SKM-1 (cell line): ENCODE measurements at regions not wholly inside any gene's neighbourhood (a gene's known extent, or its start where the extent isn't known, plus 50 kb on each side); places are given as distances from the start of the nearest gene placed in this dataset.

ENCODE experiments used
- DNase-seq: peaks from one replicate; lab custom pipeline; 2025; ENCODE audit not compliant: unreplicated experiment; lab: John Stamatoyannopoulos, UW

DNA sequence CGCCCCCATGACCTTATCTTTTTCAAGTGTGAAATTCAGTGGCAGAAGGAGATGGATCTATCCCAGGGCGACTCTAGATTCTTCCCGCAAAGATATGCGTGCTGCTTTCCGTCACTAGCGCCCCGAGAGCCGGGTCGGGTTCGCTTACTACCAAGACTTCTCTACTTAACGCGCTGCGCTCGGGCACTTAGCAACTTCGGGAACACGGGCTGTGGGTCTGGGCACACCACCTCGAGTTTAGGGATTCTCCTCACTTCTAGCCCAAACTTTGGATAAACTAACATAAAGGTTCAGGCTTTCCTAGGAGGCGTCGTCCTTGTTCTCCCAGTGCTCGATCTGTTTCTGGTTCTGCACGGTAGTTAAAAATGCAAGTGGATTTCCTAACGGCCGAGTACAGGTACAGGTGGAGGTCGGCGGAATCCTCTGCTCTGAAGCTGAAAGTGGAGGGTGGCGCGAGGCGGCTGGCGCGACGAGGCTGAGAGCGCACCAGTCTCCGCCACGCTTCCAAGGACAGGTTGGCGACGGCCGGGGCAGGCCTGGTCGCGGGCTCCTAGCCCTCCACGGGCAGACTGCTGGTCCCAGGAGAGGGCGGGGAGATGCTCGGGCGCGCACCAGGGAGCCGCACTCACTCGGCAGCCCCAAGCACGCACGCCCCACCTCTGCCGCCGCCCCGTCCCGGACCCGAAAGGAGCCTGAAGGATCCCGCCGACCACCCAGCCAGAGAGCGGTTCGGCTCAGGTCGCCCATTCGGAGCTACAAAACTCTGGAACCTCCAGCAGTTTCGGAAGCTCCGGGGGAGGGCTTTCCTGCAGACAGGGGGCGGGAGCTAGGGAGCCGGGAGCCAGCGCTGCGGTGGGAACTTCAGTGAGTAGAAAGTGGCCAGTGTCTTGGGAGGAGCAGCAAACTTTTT, 100.8 kb upstream of the TENM3 start:
- no peak for DNase-seq

DNA sequence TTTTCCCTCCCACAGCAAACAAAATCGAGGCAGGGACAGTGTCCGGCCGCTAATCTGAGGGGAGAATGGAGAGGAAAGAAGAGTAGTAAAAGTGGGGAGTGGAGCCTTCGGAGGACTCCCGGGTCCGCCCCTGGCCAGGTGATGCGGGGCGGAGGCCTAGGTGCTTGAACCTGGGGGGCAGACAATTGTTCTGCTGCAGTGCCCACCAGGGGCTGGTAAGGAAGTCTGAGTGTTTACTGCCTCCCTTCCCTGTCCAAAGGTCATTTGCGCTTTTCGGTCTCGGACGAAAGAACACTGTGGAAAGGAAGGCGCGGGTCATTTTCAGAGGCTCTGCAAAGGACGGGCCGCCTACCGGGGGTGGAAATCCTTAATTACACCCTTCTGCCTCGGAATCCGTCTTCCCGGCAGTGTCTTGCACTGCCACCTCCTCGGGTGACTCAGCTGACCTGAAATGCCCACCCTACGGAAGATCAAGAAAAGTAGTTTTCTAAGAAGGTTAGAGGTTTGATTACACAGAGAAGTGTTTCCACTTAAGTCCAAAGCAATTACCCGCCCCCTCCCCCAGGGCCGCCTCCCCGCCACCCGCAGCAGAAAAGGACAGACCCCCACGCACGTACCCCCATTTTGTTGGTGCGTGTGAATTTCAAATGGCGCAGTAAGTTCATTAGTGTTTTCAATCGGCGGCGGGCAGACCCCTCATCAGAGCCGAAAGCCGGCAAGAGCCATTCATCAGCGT, 99.9 kb upstream of the TENM3 start:
- no peak for DNase-seq

DNA sequence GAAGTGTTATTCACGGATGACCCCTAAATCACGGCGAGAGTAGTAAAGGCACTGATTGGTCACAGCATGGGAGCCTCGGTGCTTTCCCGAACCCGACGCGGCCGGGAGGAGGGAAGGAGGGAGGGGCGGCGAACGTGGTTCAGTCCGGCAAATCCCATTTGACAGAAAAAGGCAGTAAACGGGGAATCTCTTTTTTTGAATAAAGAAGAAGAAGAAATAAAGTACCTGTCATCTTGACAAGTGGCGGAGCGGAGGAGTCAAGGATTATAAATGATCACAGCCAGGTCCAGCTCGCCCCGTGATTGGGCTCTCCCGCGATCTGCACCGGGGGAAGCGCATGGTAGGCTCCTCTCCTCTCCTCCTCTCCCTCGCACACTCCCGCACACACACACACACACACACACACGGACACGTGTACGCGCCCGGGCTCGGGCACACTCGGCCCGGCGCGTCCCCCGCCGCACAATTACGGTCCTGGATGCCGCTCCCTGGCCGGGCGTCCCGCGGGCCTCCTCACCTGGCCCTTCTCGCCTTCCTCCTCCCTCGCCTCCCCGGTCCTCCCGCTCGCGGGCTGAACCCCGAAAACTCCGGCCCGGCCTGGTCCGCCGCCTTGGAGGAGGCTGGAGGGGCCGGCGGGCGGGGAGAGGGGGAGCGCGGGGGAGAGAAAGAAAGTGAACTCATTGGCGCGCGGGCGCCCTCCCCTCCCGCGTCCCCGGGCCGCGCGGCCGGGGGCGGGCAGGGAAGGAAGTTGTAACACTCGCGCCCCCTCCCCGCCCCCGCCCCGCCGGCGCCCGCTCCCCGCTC, 99.2 kb upstream of the TENM3 start:
- peak; percentile 8 for DNase-seq

DNA sequence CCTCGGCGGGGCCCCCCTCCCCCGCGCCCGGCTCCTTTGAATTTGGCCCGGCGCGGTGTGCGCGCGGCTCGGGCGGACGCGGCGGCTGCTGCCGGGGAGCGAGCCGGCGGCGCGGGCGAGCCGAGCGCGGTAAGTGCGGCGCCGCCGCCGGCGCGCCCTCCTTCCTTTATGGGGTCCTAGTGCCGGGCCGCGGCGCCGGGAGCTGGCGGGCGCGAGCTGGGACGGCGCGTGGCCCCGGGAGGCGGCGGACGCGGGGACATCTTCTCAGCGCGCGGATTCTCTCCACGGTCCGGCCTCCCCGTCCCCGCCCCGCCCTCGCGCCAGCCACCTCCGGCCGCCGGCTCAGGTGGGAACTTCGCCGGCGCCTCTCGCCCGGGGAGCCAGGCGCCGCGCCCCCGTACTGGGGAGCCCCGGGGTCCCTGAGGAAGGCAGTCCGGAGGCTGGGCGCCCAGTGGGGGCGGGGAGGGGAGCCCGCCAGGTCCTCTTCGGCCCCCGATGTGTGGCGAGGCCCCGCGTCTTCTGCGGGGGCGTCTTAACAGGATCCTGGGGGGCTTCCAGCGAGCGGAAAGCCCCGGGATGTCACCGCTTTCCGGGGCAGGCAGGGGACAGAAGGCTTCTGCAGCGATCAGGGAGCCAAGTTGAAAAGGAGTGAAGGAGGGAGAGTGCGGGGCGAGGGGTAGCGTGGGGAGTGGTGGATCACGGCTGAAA, 98.4 kb upstream of the TENM3 start:
- DNase-seq: no peak

DNA sequence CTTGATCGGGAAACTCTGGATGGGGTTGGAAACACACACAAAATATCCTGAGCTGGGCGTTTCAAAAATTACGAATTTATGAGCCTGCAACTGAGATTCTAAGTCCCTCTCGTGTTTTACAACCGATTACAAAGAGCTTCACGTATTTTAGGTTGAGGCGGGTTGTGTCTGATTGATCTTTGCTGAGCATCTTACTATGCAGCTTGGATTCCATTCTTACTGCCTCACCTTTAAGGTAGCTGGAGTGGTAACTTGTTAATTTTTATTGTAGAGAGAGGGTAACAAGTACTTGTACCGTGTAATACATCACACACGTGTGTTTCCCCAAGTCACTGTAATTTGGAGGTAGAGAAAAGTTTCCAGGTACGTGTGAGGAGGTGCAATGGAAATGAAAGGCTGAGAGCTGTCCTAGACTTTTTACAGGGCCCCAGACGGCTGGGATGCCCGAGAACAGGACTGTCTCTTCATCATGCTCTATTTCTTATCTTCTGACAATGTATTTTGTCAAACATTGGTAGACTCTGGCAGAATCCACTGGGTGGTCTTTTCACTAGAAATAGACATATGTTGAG, 97.8 kb upstream of the TENM3 start:
- DNase-seq: no peak

DNA sequence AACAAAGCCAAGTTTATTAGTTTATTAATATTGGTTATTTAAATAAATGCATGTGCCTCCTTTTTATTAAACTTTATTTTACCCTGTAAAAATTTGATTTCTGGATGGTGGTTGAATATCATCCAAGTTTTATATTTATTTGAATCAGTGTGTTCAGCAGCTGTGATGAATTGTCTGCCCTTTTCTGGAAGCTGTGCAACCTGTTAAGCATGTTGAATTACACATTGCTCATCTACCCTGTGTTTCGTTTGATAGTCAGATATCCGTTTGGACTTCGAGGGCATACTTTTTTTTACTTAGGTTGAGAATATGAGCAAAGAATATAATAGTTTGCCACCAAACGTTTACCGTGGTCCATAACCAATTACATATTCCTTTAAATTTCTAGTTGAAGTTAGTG, 95.8 kb upstream of the TENM3 start:
- DNase-seq: no peak

DNA sequence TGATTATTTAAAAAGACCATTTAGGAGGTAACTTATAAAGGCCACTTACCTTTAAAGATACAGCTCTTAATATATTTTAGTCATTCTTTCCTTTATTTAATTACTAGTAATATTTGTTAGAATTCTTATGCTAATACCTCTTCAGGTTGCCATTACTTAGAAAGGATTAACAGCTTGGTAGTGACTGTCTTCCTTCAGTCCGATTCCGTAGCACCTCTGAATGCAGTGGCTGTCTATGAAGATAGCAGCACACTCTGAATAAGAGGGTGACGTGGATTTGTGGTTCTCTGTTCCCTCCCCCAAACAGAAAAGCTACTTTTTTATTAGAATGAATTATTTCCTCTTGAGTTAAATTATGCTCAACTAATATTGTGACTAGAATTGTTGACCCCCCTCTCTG, 92.6 kb upstream of the TENM3 start:
- no peak for DNase-seq

DNA sequence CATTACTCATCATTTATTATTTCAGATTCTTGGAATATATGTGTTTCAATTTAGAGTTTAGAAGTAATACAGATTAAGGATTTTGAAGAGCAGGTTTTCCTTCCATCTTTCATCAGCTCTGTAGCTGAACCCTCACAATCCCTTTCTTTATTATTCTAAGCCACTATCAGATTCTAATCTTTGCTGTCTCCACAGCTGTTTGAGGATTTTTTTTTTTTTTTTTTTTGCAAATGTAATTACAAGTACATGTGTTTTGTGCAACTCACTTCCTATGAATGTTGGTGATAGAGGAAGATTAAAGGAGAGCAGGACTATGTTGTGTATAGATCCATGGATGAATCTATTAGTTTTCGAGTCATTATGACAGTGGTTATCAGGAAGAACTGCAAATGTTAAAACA, 87.4 kb upstream of the TENM3 start:
- no peak for DNase-seq

DNA sequence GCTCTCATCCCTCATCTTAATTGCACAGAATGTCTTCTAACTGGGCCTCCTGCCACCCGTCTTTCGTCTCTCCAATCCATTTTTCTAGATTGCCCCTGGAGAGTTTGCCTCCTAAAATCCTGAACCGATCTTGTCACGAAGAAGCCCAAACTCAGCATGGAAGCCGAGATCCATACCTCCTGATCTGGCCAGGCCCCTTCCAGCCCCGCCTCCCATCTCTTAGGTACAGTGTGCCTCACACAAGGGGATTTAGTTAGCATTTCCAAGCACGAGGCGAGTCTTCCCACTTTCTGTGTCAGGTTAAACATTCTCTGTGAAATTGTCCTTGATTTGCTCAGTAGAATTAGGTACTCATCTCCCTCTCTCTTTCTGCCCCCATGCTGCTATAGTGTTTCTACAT, 80.0 kb upstream of the TENM3 start:
- DNase-seq: no peak

DNA sequence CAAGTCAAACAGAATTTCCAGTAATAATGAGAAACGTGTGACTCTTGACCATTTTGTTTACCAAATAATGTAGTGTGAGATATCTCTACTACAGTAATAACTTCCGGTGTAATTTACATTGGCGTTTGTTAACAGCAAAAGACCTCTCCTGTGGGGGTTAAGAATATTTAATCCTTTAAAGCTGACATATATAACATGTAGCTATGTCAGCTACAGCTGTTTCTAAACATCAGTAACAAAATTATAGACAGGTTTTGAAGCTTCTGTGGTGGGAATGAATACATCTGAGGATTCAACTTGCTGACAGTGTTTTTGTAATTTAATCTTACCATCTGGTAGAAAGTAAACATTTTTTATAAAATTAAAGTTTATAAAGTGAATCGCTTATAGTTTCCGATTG, 73.6 kb upstream of the TENM3 start:
- no peak for DNase-seq

DNA sequence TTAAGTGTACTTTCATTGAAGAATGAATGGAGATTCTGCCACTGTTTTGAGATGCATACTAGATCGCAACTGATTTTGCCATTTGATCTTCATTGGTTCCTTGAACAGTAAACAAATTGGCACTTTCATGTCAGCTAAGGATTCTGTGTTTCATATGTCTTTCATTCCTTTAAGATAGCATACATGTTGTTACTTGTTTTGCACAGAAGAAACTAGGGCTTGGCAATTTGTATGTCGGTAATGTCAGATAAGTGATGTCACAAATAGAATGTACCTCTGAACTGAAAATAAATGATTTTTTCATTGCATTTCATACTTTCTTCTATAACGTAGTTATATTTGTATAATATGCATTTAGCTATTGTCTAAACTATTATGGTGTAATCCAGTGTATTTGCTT, 73.2 kb upstream of the TENM3 start:
- no peak for DNase-seq

DNA sequence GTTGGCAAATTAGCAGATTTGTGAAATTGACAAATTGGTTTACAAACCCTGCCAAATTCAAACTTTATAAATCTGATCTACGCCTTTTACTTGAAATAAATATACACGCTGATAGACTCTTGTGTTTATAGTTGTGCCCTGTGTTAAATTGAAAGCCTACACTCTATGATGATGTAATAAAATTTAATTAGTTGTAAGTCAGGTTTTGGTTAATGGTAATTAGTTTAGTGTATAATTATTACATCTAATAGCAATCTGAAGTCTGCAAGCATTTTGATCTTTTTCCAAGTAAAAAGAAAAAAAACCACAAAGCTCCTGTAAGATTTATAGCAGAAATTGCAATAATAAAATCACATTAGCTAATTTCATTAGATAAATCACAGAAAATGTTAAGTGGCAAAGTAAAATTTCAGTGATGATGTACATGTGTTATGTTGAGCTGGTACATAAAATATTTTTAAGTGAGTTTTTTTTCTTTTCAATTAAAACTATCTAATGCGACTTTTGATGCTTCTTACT, 72.7 kb upstream of the TENM3 start:
- no peak for DNase-seq

DNA sequence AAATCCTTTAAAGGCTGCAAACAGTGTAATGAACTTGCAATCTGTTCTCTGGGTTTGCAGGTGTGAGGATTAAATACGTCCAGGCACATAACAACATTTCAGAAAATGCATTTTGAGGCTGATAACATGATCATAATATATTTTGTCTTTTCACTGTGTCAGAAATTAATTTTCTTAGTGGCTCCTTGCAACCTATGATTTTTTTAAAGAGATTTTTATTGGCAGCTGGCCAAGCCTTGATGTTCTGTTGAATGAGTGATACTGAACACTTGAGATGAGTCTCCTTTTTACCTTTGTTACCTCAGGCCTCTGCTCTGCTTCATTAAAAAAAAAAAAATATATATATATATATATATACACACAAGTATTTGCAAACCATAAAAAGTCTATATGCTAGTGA, 68.2 kb upstream of the TENM3 start:
- DNase-seq: no peak

DNA sequence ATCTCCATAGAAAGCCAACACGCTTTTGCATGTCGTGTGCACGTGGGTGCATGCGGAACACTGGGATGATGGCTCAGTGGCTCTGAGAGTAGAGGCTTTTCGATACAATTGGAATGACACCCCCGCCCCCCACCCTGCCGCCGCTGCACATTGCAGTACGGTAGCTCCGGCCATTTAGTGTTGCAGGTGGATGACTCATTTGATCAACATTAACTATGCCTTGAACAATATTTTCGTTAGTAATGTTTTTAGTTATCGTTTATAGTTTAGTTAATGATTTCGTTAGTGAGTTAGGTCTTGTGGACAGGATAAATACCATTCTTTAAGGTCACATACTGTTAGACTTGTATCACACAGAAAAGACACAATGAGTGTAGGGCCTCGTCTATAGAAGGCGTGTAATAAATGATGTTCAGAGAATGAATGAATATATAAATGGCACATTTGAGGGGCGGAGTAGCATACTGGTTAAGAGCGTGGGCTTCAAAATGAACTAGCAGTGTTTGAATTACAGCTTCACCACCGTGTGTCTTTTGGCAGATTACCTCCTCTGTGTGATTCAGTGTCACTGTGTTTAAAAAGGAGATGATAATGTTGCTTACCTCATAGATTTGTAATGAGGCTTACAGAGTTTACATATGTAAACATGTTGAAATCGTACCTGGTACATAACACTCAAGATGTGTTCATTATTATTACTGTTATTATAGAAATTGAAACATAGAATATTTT, 67.2 kb upstream of the TENM3 start:
- DNase-seq: no peak

DNA sequence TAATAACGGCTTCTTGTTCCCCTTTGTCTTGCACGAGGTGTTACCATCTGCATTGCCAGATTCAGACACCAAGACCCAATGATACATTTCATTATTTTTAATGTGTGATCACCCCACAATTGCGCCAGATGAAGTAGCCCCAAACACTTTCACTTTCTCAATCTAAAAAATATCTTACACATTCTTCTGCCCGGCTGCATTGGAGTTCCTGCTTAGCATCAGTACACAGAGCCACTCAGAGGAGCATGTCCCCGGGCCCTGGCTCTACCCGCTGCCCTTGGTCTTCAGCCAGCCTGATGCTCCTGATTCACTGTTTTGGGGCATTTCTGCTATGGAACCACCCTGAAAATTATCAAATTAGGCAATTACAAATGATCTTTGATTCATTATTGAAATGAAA, 66.0 kb upstream of the TENM3 start:
- DNase-seq: no peak

DNA sequence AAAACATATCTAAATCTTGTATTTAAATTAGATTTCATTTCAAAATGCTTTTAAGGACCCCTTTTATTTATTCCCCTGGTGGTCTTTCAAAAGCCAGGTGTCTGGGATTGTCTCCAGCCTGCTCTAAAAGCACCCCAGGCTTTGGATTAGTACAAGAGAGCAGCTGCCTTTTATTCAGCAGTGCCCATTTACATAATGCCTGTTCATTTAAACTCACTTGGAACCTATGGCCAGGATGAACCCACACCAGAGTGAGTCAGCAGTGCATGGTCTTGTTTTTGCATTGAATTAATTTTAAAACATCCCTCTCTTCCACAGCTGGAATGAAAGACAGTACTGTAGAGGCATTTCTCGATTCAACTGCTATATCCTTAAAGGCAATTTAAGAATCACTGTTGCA, 64.1 kb upstream of the TENM3 start:
- DNase-seq: no peak

DNA sequence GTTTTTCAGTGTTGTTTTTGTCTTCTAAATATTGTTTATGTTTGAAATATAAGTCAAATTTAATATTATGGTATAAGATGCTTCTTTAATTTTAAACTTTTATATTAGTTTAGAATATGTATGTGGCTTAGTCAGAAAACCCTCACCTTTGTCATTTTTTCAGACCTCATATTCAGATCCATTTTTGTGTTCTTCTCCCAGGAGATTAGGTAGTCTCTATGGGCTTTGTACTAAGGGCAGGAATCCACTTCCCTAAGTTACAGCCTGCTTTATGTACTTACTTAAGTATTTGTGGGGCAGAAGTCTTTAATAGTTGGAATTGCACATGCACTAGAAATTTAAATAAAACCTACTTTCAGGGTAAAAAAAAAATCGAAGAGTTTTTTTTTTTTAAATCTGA, 63.5 kb upstream of the TENM3 start:
- DNase-seq: no peak

DNA sequence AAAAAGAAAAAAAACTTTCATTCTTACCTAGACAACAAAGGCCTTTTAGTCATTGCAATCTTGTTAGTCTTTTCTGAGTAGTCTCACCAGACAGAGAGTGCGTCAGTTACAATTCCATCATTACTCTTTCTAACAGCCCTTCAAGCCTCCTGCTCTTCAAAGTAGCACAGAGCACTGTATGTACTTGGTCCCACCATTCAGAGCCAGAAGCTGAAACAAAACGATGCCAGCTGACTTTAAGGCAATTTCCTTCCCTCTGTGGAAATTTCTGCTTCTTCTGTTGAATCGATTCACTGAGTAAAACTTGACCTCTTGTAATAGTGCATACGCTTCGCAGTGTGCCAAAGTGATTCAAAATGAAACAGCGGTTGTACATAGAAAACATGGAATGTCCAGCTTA, 57.7 kb upstream of the TENM3 start:
- DNase-seq: no peak

DNA sequence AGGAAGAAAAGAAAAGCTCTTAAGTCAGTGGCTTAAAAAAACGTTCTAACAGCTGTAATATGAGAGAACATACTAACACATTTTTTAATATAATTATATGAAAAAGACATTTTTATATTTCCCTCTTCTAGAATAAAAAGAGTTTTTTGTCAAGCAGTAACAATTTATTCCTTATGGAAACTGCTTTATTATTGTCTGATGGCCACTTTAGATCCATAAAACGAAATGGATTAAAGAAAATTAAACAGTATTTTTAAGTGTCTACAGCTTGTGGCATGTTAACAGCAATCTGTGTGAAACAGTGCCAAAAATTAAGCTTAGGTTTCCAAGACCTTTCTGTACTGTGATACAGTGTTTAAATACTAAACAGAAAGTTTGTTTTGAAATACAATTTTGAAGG, 55.5 kb upstream of the TENM3 start:
- DNase-seq: no peak

DNA sequence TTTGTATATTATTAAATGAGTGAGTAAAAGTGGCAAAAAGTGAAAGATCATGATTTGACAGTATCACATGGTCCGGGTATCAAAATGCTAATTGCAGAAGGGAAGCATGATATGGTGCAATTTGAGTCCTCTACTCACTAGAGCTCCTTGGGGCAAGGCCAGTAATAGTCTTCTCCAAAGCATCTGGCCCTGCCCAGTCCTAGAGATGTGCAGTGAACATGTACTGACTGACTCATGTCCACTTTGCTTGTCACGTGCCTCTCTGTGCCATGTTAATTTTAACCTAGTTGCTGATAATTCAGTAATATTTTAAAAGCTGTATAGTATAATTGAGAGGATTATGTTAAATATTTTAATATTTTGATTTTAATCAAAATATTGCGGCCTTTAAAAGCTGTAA, 54.6 kb upstream of the TENM3 start:
- no peak for DNase-seq
